GM06990 (cell line): ENCODE measurements at regions not wholly inside any gene's neighbourhood (a gene's known extent, or its start where the extent isn't known, plus 50 kb on each side); places are given as distances from the start of the nearest gene placed in this dataset.

Experiments
- DNase-seq: peaks from one replicate; pipeline ENCODE4 v3.0.0-alpha.2; 2011; ENCODE audit not compliant: insufficient read length; ENCODE audit errors: extremely low read depth
- H3K27me3 ChIP-seq: replicated peaks from 2 replicates; pipeline ENCODE4 v1.6.0; 2011; ENCODE audit warnings: low read length; ENCODE audit not compliant: control insufficient read depth, insufficient read depth
- H3K36me3 ChIP-seq: 2 replicates; pipeline ENCODE4 v1.5.1; 2011; ENCODE audit warnings: low read length; ENCODE audit not compliant: control insufficient read depth, insufficient read depth
- H3K4me3 ChIP-seq: replicated peaks from 2 replicates; pipeline ENCODE4 v1.5.1; 2011; ENCODE audit warnings: low read depth, mild to moderate bottlenecking, control low read depth, low read length
- TF ChIP-seq, protein P1 (sequence below): IDR thresholded peaks from 2 replicates; pipeline ENCODE4 v1.5.1; 2011; ENCODE audit warnings: low read length, control low read depth, mild to moderate bottlenecking, inconsistent platforms; ENCODE audit not compliant: insufficient read depth, poor library complexity, severe bottlenecking

DNA sequence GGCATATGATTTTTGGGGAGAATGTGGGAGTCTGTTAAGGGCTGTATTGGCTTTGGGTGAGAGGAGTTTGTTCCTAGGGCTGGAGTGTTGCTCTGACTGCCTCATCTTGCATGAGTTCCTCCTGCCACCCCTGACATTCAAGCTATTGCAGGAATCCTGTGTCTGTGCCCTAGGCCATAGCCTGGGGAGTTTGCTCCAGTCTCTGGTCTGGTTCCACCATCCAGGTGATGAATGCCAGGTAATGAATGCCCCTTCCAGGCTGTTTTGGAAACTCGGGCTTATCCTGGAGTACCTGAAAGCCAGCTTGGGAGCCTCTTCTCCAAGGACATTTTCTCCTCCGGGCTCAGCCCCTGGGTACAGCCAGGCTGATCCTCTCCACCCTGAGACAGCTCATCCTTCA is 117.0 kb upstream of the IRX3 start:
- TF ChIP-seq, protein P1, sequence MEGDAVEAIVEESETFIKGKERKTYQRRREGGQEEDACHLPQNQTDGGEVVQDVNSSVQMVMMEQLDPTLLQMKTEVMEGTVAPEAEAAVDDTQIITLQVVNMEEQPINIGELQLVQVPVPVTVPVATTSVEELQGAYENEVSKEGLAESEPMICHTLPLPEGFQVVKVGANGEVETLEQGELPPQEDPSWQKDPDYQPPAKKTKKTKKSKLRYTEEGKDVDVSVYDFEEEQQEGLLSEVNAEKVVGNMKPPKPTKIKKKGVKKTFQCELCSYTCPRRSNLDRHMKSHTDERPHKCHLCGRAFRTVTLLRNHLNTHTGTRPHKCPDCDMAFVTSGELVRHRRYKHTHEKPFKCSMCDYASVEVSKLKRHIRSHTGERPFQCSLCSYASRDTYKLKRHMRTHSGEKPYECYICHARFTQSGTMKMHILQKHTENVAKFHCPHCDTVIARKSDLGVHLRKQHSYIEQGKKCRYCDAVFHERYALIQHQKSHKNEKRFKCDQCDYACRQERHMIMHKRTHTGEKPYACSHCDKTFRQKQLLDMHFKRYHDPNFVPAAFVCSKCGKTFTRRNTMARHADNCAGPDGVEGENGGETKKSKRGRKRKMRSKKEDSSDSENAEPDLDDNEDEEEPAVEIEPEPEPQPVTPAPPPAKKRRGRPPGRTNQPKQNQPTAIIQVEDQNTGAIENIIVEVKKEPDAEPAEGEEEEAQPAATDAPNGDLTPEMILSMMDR = no peak
- H3K4me3 ChIP-seq = no peak overlapping the region
- H3K27me3 ChIP-seq = no peaks in the 10 kb centered on the region
- no peaks in the 10 kb centered on the region for H3K36me3 ChIP-seq
- DNase-seq = no peak

DNA sequence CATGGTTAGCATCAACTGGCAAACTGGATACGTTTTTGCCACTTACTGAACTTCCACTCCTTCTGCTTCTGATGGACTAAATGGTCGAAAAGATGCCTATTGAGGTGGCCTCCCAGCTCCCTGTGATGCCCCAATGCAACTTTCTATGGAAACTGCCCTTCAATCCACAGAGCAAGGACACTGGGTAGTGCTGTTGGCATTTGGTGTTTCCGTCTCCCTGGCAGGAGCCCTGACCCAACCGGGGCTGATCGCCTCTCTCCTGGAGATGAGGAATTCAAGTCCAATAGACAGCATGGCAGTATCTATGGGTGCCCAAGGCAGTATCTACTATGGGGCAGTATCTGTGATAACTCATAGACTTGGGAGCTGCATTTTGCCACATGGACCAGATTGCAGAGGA is 116.3 kb upstream of the IRX3 start:
- TF ChIP-seq, protein P1 = no peak

DNA sequence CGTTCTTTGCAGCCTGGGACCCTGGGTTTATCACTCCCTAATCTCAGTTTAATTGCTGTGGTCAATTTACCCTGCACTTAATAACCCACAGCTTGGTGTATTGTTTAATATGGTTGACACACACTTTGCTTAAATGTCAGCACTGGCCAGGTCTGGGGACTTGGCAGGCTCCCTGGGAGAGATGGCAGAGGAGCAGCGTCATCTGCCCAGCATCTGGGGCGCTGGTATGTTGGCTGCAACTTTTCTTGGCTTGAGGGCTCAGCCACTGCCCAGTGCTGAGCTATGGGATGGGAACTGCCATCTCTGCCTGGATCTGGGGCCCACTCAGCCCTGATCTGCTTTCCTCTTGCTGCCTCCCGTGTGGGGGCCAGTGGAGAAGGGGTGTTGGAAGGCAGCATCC is 115.7 kb upstream of the IRX3 start:
- TF ChIP-seq, protein P1 = no peak
- no peak overlapping the region for H3K4me3 ChIP-seq
- H3K36me3 ChIP-seq = no peaks in the 10 kb centered on the region
- no peak for DNase-seq
- no peaks in the 10 kb centered on the region for H3K27me3 ChIP-seq

More for the DNA sequence above, 116.3 kb upstream of the IRX3 start:
- Histone ChIP-seq H3K4me3 (no peak overlapping the region), H3K36me3 (no peaks in the 10 kb centered on the region), H3K27me3 (no peaks in the 10 kb centered on the region)
- no peak for DNase-seq

- Histone ChIP-seq H3K36me3 (no peaks in the 10 kb centered on the region), H3K27me3 (no peaks in the 10 kb centered on the region), H3K4me3 (no peak overlapping the region)
- DNase-seq = no peak
- TF ChIP-seq, protein P1 = no peak
Observed at GRCh38 chr16:54400261-54400660, 113.7 kb upstream of the IRX3 start.

- TF ChIP-seq, protein P1 = no peak
- no peak overlapping the region for H3K4me3 ChIP-seq
- no peaks in the 10 kb centered on the region for H3K36me3 ChIP-seq
- H3K27me3 ChIP-seq = no peaks in the 10 kb centered on the region
- no peak for DNase-seq
Observed at GRCh38 chr16:54398986-54399385, 112.4 kb upstream of the IRX3 start.

DNA sequence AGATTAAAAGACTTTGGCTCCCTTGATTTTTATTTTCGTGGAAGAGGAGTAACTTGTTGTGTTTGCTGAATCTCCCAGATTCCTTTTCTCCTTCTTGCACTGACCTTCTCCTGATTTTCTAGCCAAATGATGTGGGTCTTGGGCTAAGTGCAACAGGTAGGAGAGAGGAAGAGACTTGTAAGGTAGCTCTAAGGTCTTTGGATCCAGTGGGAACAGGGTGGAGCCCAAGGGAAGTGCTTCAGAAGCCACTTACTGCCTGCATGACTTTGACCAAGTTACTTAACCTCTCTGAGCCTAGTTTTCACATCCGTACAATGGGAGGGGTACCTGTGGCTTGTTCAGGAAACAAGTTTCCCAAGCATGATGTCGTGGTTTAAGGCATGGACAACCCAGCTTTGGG is 111.3 kb upstream of the IRX3 start:
- TF ChIP-seq, protein P1 = no peak
- Histone ChIP-seq H3K4me3 (no peak overlapping the region), H3K36me3 (no peaks in the 10 kb centered on the region), H3K27me3 (no peaks in the 10 kb centered on the region)
- DNase-seq = no peak
